C4-2B (cell line): ENCODE measurements at regions not wholly inside any gene's neighbourhood (a gene's known extent, or its start where the extent isn't known, plus 50 kb on each side); places are given as distances from the start of the nearest gene placed in this dataset.

Experiments
- ZFX ChIP-seq: fragments of 450-650 bp; IDR thresholded peaks from 2 replicates; pipeline ENCODE4 v1.6.1; 2017
- TF ChIP-seq, protein P1 (sequence below): fragments of 450-650 bp; conservative IDR thresholded peaks from 2 replicates; pipeline ENCODE4 v1.5.1; 2017; ENCODE audit warnings: mild to moderate bottlenecking

DNA sequence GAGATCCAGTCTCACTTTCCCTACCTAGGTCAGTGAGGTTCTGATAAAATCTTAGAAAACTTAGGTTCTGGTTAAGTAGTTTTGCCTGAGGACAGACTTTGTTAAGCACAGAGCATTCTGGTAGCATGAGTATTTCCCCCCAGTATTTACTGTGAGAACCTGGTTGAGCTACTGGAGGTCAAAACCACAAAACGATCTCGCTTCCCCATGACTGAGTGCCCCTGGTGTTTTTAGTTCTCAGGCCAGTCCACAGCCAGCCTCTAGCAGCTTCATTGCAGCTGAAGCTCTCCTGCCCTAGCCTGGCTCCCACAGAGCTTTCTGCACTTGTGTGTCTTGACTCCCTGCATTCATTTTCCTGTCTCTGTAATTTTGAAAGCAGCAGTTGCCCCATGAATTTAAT lies 1138.2 kb downstream of the UQCRFS1 start:
- TF ChIP-seq, protein P1, sequence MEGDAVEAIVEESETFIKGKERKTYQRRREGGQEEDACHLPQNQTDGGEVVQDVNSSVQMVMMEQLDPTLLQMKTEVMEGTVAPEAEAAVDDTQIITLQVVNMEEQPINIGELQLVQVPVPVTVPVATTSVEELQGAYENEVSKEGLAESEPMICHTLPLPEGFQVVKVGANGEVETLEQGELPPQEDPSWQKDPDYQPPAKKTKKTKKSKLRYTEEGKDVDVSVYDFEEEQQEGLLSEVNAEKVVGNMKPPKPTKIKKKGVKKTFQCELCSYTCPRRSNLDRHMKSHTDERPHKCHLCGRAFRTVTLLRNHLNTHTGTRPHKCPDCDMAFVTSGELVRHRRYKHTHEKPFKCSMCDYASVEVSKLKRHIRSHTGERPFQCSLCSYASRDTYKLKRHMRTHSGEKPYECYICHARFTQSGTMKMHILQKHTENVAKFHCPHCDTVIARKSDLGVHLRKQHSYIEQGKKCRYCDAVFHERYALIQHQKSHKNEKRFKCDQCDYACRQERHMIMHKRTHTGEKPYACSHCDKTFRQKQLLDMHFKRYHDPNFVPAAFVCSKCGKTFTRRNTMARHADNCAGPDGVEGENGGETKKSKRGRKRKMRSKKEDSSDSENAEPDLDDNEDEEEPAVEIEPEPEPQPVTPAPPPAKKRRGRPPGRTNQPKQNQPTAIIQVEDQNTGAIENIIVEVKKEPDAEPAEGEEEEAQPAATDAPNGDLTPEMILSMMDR: no peak
- no peak for TF ChIP-seq ZFX
